CD14-positive monocyte (primary cell): ENCODE measurements at regions not wholly inside any gene's neighbourhood (a gene's known extent, or its start where the extent isn't known, plus 50 kb on each side); places are given as distances from the start of the nearest gene placed in this dataset.

Experiments
- DNase-seq, 3 donors: peaks; one replicate each; pipeline ENCODE4 v3.0.0-alpha.2; 2011 to 2022
- H2AFZ ChIP-seq: 2 replicates; pipeline ENCODE4 v1.6.0; 2012; ENCODE audit warnings: mild to moderate bottlenecking, low read depth, low read length, inconsistent platforms; ENCODE audit not compliant: insufficient read depth, poor library complexity, severe bottlenecking
- H3K27ac ChIP-seq, 2 donors: 1 replicate in 1 of 2; 2 replicates in 1 of 2; pipeline ENCODE4 v1.5.1; 2012 to 2013; ENCODE audit warnings: low read length in 2 of 2, control low read depth in 1 of 2, inconsistent platforms in 1 of 2, low read depth in 1 of 2, mild to moderate bottlenecking in 1 of 2
- H3K27me3 ChIP-seq, 2 donors: one replicate each; pipeline versions ENCODE4 v1.6.0 to v1.6.1; 2011 to 2013; ENCODE audit warnings: low read length in 2 of 2; ENCODE audit not compliant: control insufficient read depth in 2 of 2, insufficient read depth in 2 of 2
- H3K36me3 ChIP-seq, 2 donors: replicated peaks in 1 of 2; 1 replicate in 1 of 2; 2 replicates in 1 of 2; pipeline versions ENCODE4 v1.5.1 to v1.6.1; 2012 to 2013; ENCODE audit warnings: low read length in 2 of 2, control low read depth in 1 of 2, inconsistent platforms in 1 of 2, mild to moderate bottlenecking in 1 of 2; ENCODE audit not compliant: insufficient read depth in 2 of 2, control insufficient read depth in 1 of 2
- H3K4me1 ChIP-seq, 2 donors: 1 replicate in 1 of 2; 2 replicates in 1 of 2; pipeline versions ENCODE4 v1.5.1 to v1.6.1; 2012 to 2013; ENCODE audit warnings: low read length in 2 of 2, control low read depth in 1 of 2, inconsistent platforms in 1 of 2, mild to moderate bottlenecking in 1 of 2, moderate library complexity in 1 of 2; ENCODE audit not compliant: insufficient read depth in 2 of 2, control insufficient read depth in 1 of 2
- H3K4me2 ChIP-seq: replicated peaks from 2 replicates; pipeline ENCODE3; 2012; ENCODE audit warnings: low read length, moderate library complexity, mild to moderate bottlenecking; ENCODE audit not compliant: poor library complexity, severe bottlenecking; ENCODE audit errors: extremely low read depth
- H3K4me3 ChIP-seq, 3 experiments: fragments of 200-600 bp in 1 of 3; sonication (generic) in 1 of 3; replicated peaks in 1 of 3; 1 replicate in 2 of 3; 2 replicates in 1 of 3; pipeline ENCODE4 v1.5.1; 2011 to 2013; ENCODE audit warnings: low read length in 3 of 3, mild to moderate bottlenecking in 3 of 3, control low read depth in 2 of 3, low read depth in 2 of 3, inconsistent platforms in 1 of 3, moderate library complexity in 1 of 3
- H3K79me2 ChIP-seq: 2 replicates; pipeline ENCODE4 v1.6.0; 2012; ENCODE audit warnings: mild to moderate bottlenecking, control low read depth, inconsistent platforms, low read length, moderate library complexity; ENCODE audit not compliant: insufficient read depth
- H3K9ac ChIP-seq: 2 replicates; pipeline ENCODE4 v1.6.0; 2017; ENCODE audit warnings: low read length, mild to moderate bottlenecking; ENCODE audit not compliant: insufficient read depth, poor library complexity, severe bottlenecking
- H3K9me3 ChIP-seq, 2 donors: replicated peaks in 1 of 2; 1 replicate in 1 of 2; 2 replicates in 1 of 2; pipeline versions ENCODE4 v1.5.1 to v1.6.1; 2012 to 2013; ENCODE audit warnings: low read length in 2 of 2, control low read depth in 1 of 2; ENCODE audit not compliant: control insufficient read depth in 1 of 2, insufficient read depth in 1 of 2
- H4K20me1 ChIP-seq: 2 replicates; pipeline ENCODE4 v1.6.0; 2012; ENCODE audit warnings: mild to moderate bottlenecking, low read length, control low read depth, moderate library complexity; ENCODE audit not compliant: insufficient read depth
- H3K27ac Mint-ChIP-seq, 7 donors: one replicate each; pipeline ENCODE4 v1.8.0; 2020; ENCODE audit warnings: mild to moderate bottlenecking in 7 of 7, mixed read lengths in 7 of 7, moderate library complexity in 6 of 7, inconsistent platforms in 2 of 7
- H3K27me3 Mint-ChIP-seq, 3 donors: one replicate each; pipeline ENCODE4 v1.8.0; 2021 to 2022; ENCODE audit warnings: low read depth in 3 of 3, mild to moderate bottlenecking in 3 of 3, mixed read lengths in 3 of 3, moderate library complexity in 3 of 3, inconsistent platforms in 1 of 3
- H3K36me3 Mint-ChIP-seq, 2 donors: one replicate each; pipeline ENCODE4 v1.8.0; 2020; ENCODE audit warnings: mixed read lengths in 2 of 2, inconsistent platforms in 1 of 2, mild to moderate bottlenecking in 1 of 2
- H3K4me1 Mint-ChIP-seq: one replicate; pipeline ENCODE4 v1.8.0; 2020; ENCODE audit warnings: mild to moderate bottlenecking, mixed read lengths
- H3K4me3 Mint-ChIP-seq, 2 donors: one replicate each; pipeline ENCODE4 v1.8.0; 2020; ENCODE audit warnings: mild to moderate bottlenecking in 2 of 2, mixed read lengths in 2 of 2, moderate library complexity in 1 of 2
- H3K9me3 Mint-ChIP-seq, 7 donors: one replicate each; pipeline ENCODE4 v1.8.0; 2020 to 2022; ENCODE audit warnings: mixed read lengths in 7 of 7, mild to moderate bottlenecking in 6 of 7, moderate library complexity in 6 of 7, inconsistent platforms in 2 of 7
- CTCF ChIP-seq: fragments of 200-600 bp; IDR thresholded peaks from one replicate; pipeline ENCODE4 v1.8.0; 2022; ENCODE audit warnings: antibody characterized with exemption, mild to moderate bottlenecking
- WGBS: methylation state at CpG from one replicate; pipeline ENCODE4 v1.1.5; 2013; ENCODE audit warnings: missing lambda C conversion rate; ENCODE audit not compliant: insufficient coverage; 5-methylcytosine and 5-hydroxymethylcytosine counted together
- intact Hi-C, 2 donors: fragments of 100-400 bp; cut with micrococcal nuclease; formaldehyde crosslinking; loops; one replicate each; pipeline versions ENCODE4 v1.15.0 to v1.15.1; 2023

GRCh38 chr12:34275129-34275528 lies 252.8 kb downstream of the ALG10 start:
- DNase-seq: no peak
- Histone ChIP-seq H3K4me2 (no peak overlapping the region), H3K79me2 (no peaks in the 10 kb centered on the region), H2AFZ (no peak overlapping the region), H3K4me1 (no peaks in the 10 kb centered on the region), H3K27ac (no peak overlapping the region), H4K20me1 (no peaks in the 10 kb centered on the region), H3K36me3 (no peaks in the 10 kb centered on the region), H3K9ac (no peak overlapping the region), H3K27me3 (no peaks in the 10 kb centered on the region), H3K4me3 (no peak overlapping the region), H3K9me3 (peaks cover 45 to 52% of the 10 kb centered on the region in 2 donors)
- peaks cover 22 to 53% (median 38%) of the 10 kb centered on the region in 7 donors for H3K9me3 Mint-ChIP-seq
- no peak overlapping the region for H3K4me3 Mint-ChIP-seq
- H3K27ac Mint-ChIP-seq: no peak overlapping the region
- intact Hi-C loops: no loop called here
- H3K36me3 Mint-ChIP-seq: no peaks in the 10 kb centered on the region
- peaks cover 0 to 1% (median 0%) of the 10 kb centered on the region in 3 donors for H3K27me3 Mint-ChIP-seq
- H3K4me1 Mint-ChIP-seq: no peaks in the 10 kb centered on the region
- 90% methylated on average over 2 of the region's 9 CpGs for WGBS
- no peak for TF ChIP-seq CTCF

- H3K9me3 Mint-ChIP-seq: peaks cover 45 to 70% (median 58%) of the 10 kb centered on the region in 7 donors
- Histone ChIP-seq H2AFZ (no peak overlapping the region), H3K4me2 (no peak overlapping the region), H3K4me3 (no peak overlapping the region), H3K27me3 (no peaks in the 10 kb centered on the region), H3K27ac (no peak overlapping the region), H3K36me3 (no peaks in the 10 kb centered on the region), H3K9me3 (peaks cover 57 to 86% of the 10 kb centered on the region in 2 donors), H3K79me2 (no peaks in the 10 kb centered on the region), H3K4me1 (no peaks in the 10 kb centered on the region), H4K20me1 (no peaks in the 10 kb centered on the region), H3K9ac (no peak overlapping the region)
- H3K4me1 Mint-ChIP-seq: no peaks in the 10 kb centered on the region
- TF ChIP-seq CTCF: no peak
- H3K36me3 Mint-ChIP-seq: no peaks in the 10 kb centered on the region
- 71% methylated on average over 4 of the region's 5 CpGs for WGBS
- intact Hi-C loops: no loop called here
- peaks cover 0 to 3% (median 1%) of the 10 kb centered on the region in 3 donors for H3K27me3 Mint-ChIP-seq
- no peak for DNase-seq
- no peak overlapping the region for H3K4me3 Mint-ChIP-seq
- H3K27ac Mint-ChIP-seq: no peak overlapping the region
These were observed 264.2 kb downstream of the ALG10 start for GRCh38 chr12:34286483-34286882.
